Progenitor cell of endocrine pancreas (in vitro differentiated cells): ENCODE measurements at regions not wholly inside any gene's neighbourhood (a gene's known extent, or its start where the extent isn't known, plus 50 kb on each side); places are given as distances from the start of the nearest gene placed in this dataset.

Experiments
- DNase-seq: peaks from one replicate; pipeline ENCODE4 v3.0.0; 2021; ENCODE audit warnings: low spot score; ENCODE audit not compliant: unreplicated experiment
- H3K27ac Mint-ChIP-seq: 2 replicates; pipeline ENCODE4 v1.8.0; 2021; ENCODE audit warnings: mild to moderate bottlenecking, moderate library complexity, mixed read lengths
- H3K27me3 Mint-ChIP-seq: 2 replicates; pipeline ENCODE4 v1.8.0; 2021; ENCODE audit warnings: mixed read lengths
- H3K36me3 Mint-ChIP-seq: 2 replicates; pipeline ENCODE4 v1.8.0; 2022; ENCODE audit warnings: mixed read lengths; ENCODE audit not compliant: insufficient read depth
- H3K4me1 Mint-ChIP-seq: 2 replicates; pipeline ENCODE4 v1.8.0; 2021; ENCODE audit warnings: low read depth, mixed read lengths
- H3K4me3 Mint-ChIP-seq: 2 replicates; pipeline ENCODE4 v1.8.0; 2021; ENCODE audit warnings: low read depth, mild to moderate bottlenecking, moderate library complexity, mixed read lengths
- H3K9me3 Mint-ChIP-seq: 2 replicates; pipeline ENCODE4 v1.8.0; 2021; ENCODE audit warnings: low read depth, mixed read lengths
- CTCF ChIP-seq: fragments of 200-600 bp; sonication (generic); IDR thresholded peaks from one replicate; pipeline ENCODE4 v1.5.0; 2021; ENCODE audit warnings: antibody characterized with exemption, mild to moderate bottlenecking; ENCODE audit not compliant: unreplicated experiment

DNA sequence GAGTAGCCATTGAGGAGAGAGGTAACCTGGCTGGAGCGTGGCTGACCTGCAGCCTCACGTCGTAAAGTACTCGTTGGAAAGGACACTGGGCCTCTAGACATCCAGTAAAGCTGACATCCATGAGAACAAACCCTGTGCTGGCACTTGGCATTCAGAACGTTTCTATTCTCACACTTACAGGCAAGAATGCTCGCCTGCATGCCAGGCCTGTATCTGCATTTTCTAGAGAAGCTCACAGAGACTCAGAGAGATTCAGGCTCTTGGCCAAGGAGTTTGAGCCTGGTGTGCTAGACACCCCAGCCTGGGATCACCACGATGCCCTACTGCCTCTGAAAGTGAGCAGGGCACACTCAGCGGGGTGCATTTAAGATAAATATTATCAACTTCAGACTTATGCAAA is 379.8 kb upstream of the CDH4 start:
- no peak for DNase-seq
- Mint-ChIP-seq H3K4me1 (no peaks in the 10 kb centered on the region), H3K27me3 (peaks cover 74% of the 10 kb centered on the region)

GRCh38 chr20:60877071-60877857 is 374.8 kb upstream of the CDH4 start:
- no peak for TF ChIP-seq CTCF
- Mint-ChIP-seq H3K36me3 (no peaks in the 10 kb centered on the region), H3K9me3 (no peaks in the 10 kb centered on the region), H3K4me3 (no peak overlapping the region), H3K27me3 (peaks cover 61% of the 10 kb centered on the region), H3K27ac (no peak overlapping the region), H3K4me1 (no peaks in the 10 kb centered on the region)
- DNase-seq: no peak

More for the DNA sequence above, 379.8 kb upstream of the CDH4 start:
- no peaks in the 10 kb centered on the region for H3K9me3 Mint-ChIP-seq
- TF ChIP-seq CTCF: no peak
- H3K27ac Mint-ChIP-seq: no peak overlapping the region
- H3K4me3 Mint-ChIP-seq: no peak overlapping the region
- H3K36me3 Mint-ChIP-seq: no peaks in the 10 kb centered on the region

DNA sequence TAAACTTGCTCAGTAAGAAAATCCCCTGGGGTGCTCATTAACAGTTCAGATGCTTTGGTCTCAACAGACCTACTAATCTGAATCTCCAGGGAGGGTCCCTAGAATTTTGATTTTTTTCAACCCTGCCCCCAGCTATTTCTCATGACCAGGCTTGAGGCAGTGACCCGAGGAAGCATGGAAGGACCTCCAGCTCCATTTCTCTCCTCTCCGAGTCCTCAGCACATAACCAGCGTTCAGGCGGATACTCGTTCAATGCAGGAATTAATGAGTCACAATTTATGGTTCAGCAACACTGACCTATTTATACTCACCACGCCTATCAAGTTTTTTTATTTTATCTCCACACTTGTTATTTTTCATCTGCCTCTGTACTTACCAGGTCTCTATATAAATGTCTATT is 369.2 kb upstream of the CDH4 start:
- Mint-ChIP-seq H3K27ac (no peak overlapping the region), H3K27me3 (peaks cover 32% of the 10 kb centered on the region), H3K4me1 (no peaks in the 10 kb centered on the region), H3K36me3 (no peaks in the 10 kb centered on the region), H3K4me3 (no peak overlapping the region), H3K9me3 (no peaks in the 10 kb centered on the region)
- no peak for TF ChIP-seq CTCF
- no peak for DNase-seq

- Mint-ChIP-seq H3K9me3 (no peaks in the 10 kb centered on the region), H3K27me3 (peaks cover 31% of the 10 kb centered on the region), H3K27ac (no peak overlapping the region), H3K36me3 (no peaks in the 10 kb centered on the region), H3K4me3 (no peak overlapping the region), H3K4me1 (no peaks in the 10 kb centered on the region)
- DNase-seq: no peak
- TF ChIP-seq CTCF: no peak
These were observed 368.6 kb upstream of the CDH4 start for GRCh38 chr20:60883496-60883895.

GRCh38 chr20:60884277-60884676 is 367.8 kb upstream of the CDH4 start:
- H3K4me3 Mint-ChIP-seq: no peak overlapping the region
- no peaks in the 10 kb centered on the region for H3K4me1 Mint-ChIP-seq
- H3K27ac Mint-ChIP-seq: no peak overlapping the region
- H3K27me3 Mint-ChIP-seq: peaks cover 28% of the 10 kb centered on the region
- no peaks in the 10 kb centered on the region for H3K9me3 Mint-ChIP-seq
- no peak for DNase-seq
- H3K36me3 Mint-ChIP-seq: no peaks in the 10 kb centered on the region
- no peak for TF ChIP-seq CTCF
